GM12865 (cell line): ENCODE measurements at regions not wholly inside any gene's neighbourhood (a gene's known extent, or its start where the extent isn't known, plus 50 kb on each side); places are given as distances from the start of the nearest gene placed in this dataset.

Experiments used
- DNase-seq: peaks from one replicate; pipeline ENCODE4 v3.0.0; 2010; ENCODE audit warnings: low read depth
- H3K4me3 ChIP-seq: 2 replicates; pipeline ENCODE4 v1.5.1; 2011; ENCODE audit warnings: mild to moderate bottlenecking, low read depth, low read length, control low read depth
- TF ChIP-seq, protein P1 (sequence below): IDR thresholded peaks from 2 replicates; pipeline ENCODE4 v1.5.1; 2011; ENCODE audit warnings: low read length, control low read depth, low read depth, inconsistent platforms; ENCODE audit not compliant: insufficient read depth; ENCODE audit errors: missing control alignments

DNA sequence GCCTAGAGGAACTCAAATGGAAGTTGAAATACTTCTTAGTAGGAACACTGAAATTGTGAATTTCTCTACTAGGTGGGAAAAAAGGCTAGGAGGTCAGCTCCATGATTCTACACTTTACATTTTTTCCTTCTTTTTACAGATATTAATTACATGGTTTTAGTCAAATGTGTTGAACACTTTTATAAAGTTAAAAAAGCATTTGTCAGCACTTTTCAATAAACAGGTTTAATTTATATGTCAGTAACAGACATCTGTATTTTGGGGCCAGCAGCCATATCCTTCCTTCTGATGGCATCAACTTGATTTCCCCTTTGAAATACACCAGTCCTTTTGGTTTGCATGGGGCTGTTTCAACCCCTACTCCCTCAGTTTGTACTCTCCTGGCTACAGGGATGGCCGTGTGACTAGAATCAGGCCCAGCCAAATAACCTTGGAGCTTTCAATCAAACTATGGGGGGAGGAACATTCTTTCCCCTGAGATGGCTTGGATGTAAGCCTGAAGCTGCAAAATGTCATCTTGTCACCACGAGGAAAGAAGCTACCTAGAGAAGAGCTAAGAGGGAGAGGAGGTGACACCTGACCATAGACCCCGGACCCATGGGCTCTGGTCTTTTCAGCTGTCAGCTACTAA lies 171.0 kb upstream of the NEBL start:
- TF ChIP-seq, protein P1, sequence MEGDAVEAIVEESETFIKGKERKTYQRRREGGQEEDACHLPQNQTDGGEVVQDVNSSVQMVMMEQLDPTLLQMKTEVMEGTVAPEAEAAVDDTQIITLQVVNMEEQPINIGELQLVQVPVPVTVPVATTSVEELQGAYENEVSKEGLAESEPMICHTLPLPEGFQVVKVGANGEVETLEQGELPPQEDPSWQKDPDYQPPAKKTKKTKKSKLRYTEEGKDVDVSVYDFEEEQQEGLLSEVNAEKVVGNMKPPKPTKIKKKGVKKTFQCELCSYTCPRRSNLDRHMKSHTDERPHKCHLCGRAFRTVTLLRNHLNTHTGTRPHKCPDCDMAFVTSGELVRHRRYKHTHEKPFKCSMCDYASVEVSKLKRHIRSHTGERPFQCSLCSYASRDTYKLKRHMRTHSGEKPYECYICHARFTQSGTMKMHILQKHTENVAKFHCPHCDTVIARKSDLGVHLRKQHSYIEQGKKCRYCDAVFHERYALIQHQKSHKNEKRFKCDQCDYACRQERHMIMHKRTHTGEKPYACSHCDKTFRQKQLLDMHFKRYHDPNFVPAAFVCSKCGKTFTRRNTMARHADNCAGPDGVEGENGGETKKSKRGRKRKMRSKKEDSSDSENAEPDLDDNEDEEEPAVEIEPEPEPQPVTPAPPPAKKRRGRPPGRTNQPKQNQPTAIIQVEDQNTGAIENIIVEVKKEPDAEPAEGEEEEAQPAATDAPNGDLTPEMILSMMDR, result no peak
- H3K4me3 ChIP-seq, result no peak overlapping the region
- DNase-seq, result no peak

DNA sequence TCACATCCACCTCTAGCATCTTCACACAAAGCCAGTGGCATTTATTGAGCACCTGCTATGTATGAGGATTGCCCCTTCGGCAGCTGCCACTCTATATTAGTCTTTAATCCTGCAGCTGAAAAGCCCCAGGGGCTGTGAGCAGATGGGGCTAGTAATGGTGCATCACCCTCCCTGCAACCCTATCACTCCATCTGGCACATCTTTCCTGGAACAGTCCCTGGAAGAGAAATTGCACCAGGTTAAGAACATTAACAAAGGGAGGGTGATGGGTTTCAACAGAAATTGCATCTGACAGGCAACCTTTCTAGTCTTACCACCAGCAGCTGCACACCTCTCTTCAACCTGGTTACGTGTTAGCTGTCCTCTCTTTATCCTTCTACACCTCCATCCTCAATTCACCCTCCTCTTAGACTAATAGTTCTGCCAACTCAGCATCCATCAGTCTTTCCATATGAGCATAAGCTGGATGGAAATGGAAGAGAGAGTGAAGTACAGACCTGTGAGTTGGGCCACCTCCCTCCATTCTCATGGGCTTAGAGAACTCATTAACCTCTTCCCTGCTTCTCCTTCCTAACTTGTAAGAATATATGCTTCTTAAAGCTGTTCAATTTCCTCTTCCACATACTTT lies 168.6 kb upstream of the NEBL start:
- DNase-seq, result no peak
- no peak overlapping the region for H3K4me3 ChIP-seq
- TF ChIP-seq, protein P1, result no peak

DNA sequence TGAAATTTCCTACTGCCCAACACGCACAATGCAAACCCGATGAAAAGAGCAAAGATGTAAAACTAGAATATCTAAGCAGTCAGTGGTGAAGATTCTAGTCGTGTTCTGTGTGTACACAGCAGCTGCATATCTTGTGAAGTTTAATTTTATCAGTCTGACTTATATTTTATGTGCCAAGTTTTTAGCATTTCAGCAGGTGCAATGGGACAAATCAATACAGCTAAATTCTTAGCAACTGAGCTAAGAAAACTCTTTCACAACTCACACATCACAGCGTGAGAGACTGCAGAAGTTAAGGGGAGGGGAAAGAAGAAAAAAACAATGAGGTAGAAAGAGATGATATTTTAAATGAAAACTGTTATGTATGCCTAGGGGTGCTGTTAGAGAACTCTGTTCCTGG lies 164.9 kb upstream of the NEBL start:
- no peak overlapping the region for H3K4me3 ChIP-seq
- TF ChIP-seq, protein P1, result no peak
- DNase-seq, result no peak

DNA sequence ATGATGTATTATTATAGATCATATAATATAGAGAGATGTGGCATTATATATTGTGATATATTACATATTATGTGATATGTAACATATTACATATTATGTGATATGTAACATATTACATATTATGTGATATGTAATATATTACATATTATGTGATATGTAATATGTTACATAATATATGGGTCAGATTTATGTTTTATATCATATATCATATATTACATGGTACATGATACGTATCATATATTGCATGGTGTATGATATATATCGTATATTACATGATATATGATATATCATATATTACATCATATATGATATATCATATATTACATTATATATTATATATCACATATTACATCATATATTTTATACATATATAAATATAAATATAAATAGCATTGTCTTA lies 164.1 kb upstream of the NEBL start:
- no peak overlapping the region for H3K4me3 ChIP-seq
- TF ChIP-seq, protein P1, result no peak
- no peak for DNase-seq

DNA sequence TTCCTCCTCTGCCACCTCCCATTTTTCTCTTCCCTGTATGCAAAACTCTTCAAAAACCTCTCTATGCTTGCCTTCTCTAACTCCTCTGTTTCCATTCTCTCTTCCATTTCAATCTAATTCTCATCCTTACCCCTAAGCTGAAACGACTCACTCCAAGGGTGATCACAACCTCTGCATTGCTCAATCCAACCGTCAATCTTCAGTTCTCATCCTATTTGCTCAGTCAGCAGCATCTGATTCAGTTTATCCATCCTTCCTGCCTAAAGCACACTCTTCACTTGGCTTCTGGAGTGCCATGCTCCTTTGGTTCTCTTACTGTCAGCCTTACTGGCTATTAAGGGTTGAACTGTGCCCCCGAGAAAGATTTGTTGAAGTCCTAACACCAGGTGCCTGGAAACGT lies 163.5 kb upstream of the NEBL start:
- H3K4me3 ChIP-seq, result no peak overlapping the region
- DNase-seq, result no peak
- TF ChIP-seq, protein P1, result no peak

DNA sequence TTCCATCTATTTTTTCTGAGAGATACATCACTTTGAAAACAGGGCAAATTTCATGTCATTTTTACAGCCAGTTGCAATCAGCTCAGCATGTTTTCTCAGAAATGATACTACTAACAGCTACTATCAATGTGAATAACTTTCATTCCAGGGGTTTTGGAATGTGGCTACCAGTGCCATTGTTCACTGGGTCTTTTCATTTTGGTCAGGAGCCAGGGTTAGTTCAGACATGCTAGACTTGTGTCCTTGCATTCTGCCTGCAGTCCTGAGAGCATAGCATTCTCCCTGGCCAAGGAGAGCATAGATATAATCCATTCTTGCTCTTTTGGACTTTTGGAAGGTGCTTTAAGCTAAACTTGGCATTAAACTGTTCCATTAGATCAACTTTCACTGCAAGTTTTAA lies 160.9 kb upstream of the NEBL start:
- TF ChIP-seq, protein P1, result no peak
- no peak for DNase-seq
- H3K4me3 ChIP-seq, result no peak overlapping the region

DNA sequence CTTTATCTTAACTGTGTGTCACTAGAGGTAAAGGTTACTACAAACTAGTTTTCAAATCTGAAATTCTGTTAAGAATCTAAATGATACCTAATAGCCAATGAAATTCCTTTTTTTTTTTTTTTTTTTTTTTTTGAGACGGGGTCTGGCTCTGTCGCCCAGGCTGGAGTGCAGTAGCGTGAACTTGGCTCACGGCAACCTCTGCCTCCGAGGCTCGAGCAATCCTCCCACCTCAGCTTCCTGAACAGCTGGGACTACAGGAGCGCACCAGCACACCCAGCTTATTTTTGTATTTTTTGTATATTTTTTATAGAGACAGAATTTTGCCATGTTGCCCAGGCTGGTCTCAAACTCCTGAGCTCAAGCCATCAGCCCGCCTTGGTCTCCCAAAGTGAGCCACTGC lies 160.3 kb upstream of the NEBL start:
- no peak overlapping the region for H3K4me3 ChIP-seq
- TF ChIP-seq, protein P1, result no peak
- DNase-seq, result no peak
